Limb (tissue), 2 donors: ENCODE measurements at regions not wholly inside any gene's neighbourhood (a gene's known extent, or its start where the extent isn't known, plus 50 kb on each side); places are given as distances from the start of the nearest gene placed in this dataset.
"Not testable (repeated sequence)": the region's sequence is repeated elsewhere in the genome, so short reads cannot be mapped to it uniquely, and the experiment has no call there.

Source experiments
- DNase-seq, 2 donors: peaks; one replicate each; pipeline ENCODE4 v3.0.0-alpha.2; 2016; ENCODE audit errors: extremely low spot score in 2 of 2

- no peak for DNase-seq
These were observed 68.0 kb upstream of the ZNF157 start for GRCh38 chrX:47302396-47302795.

GRCh38 chrX:47306471-47307023, 63.8 kb upstream of the ZNF157 start:
- DNase-seq: not testable (repeated sequence)

GRCh38 chrX:47311932-47312774, 58.2 kb upstream of the ZNF157 start:
- DNase-seq: peak; percentile 42

- no peak for DNase-seq
These were observed 57.3 kb upstream of the ZNF157 start for GRCh38 chrX:47313056-47313455.

- DNase-seq: peak in 1 of 2 donors; percentile 54
These were observed 53.9 kb upstream of the ZNF157 start for GRCh38 chrX:47316276-47317025.
